OCI-LY7 (cell line): ENCODE measurements at regions not wholly inside any gene's neighbourhood (a gene's known extent, or its start where the extent isn't known, plus 50 kb on each side); places are given as distances from the start of the nearest gene placed in this dataset.
"Not testable (repeated sequence)": the region's sequence is repeated elsewhere in the genome, so short reads cannot be mapped to it uniquely, and the experiment has no call there.

Experiments
- BruUV-seq: library from RNA; stranded (reverse); fragments of 400-500 nt; replicated peaks from 2 replicates; lab custom pipeline; 2021; lab: Mats Ljungman, UMichigan
- CTCF ChIA-PET: fragments of 300-600 bp; sonication (Branson Sonifier 250); formaldehyde crosslinking; loops from one replicate; lab custom pipeline; 2022; ENCODE audit warnings: antibody characterized with exemption; ENCODE audit not compliant: unreplicated experiment; lab: Charles Lee
- POLR2A ChIA-PET: fragments of 300-600 bp; sonication (Branson Sonifier 250); formaldehyde crosslinking; loops from one replicate; lab custom pipeline; 2022; ENCODE audit warnings: antibody characterized with exemption; lab: Charles Lee
- DNase-seq: peaks from one replicate; pipeline ENCODE4 v3.0.0-alpha.2; 2015; ENCODE audit warnings: low spot score
- H2AFZ ChIP-seq: fragments of 200-600 bp; sonication (generic), shearing (Covaris generic); 2 replicates; pipeline ENCODE4 v1.6.1; 2014; ENCODE audit warnings: mild to moderate bottlenecking, antibody characterized with exemption, low read length, moderate library complexity
- H3K27ac ChIP-seq: fragments of 200-600 bp; sonication (generic); 2 replicates; pipeline ENCODE4 v1.5.1; 2014; ENCODE audit warnings: mixed run types, low read depth, mild to moderate bottlenecking, moderate library complexity, low read length, inconsistent platforms; ENCODE audit not compliant: poor library complexity, severe bottlenecking
- H3K36me3 ChIP-seq: fragments of 200-600 bp; sonication (generic); 2 replicates; pipeline ENCODE4 v1.6.1; 2014; ENCODE audit warnings: mild to moderate bottlenecking, antibody characterized with exemption, low read length, moderate library complexity, mixed read lengths; ENCODE audit not compliant: insufficient read depth
- H3K4me1 ChIP-seq: fragments of 200-600 bp; sonication (generic); 2 replicates; pipeline ENCODE4 v1.5.1; 2014; ENCODE audit warnings: mild to moderate bottlenecking, low read length; ENCODE audit not compliant: insufficient read depth, poor library complexity, severe bottlenecking
- H3K4me2 ChIP-seq: fragments of 200-600 bp; sonication (generic); 2 replicates; pipeline ENCODE4 v1.6.1; 2014; ENCODE audit warnings: mild to moderate bottlenecking, low read length
- H3K4me3 ChIP-seq: fragments of 200-600 bp; sonication (generic); 2 replicates; pipeline ENCODE4 v1.5.1; 2014; ENCODE audit warnings: mild to moderate bottlenecking, low read depth, low read length; ENCODE audit not compliant: poor library complexity, severe bottlenecking
- H3K79me2 ChIP-seq: fragments of 200-600 bp; sonication (generic); 2 replicates; pipeline ENCODE4 v1.6.1; 2016; ENCODE audit warnings: low read depth, mild to moderate bottlenecking, low read length, moderate library complexity, mixed read lengths; ENCODE audit not compliant: insufficient read depth
- H3K9me2 ChIP-seq: fragments of 200-600 bp; sonication (generic); 2 replicates; pipeline ENCODE4 v1.6.1; 2016; ENCODE audit warnings: mild to moderate bottlenecking, low read length, mixed read lengths; ENCODE audit not compliant: insufficient read depth
- H3K9me3 ChIP-seq: fragments of 200-600 bp; sonication (generic); 2 replicates; pipeline ENCODE4 v1.6.1; 2014; ENCODE audit warnings: mild to moderate bottlenecking, mixed run types, low read length, mixed read lengths
- H4K20me1 ChIP-seq: fragments of 200-600 bp; sonication (generic); 2 replicates; pipeline ENCODE4 v1.6.1; 2014; ENCODE audit warnings: mild to moderate bottlenecking, antibody characterized with exemption, low read length, moderate library complexity, mixed read lengths; ENCODE audit not compliant: insufficient read depth
- intact Hi-C: fragments of 100-400 bp; cut with micrococcal nuclease; formaldehyde crosslinking; loops from one replicate; pipeline ENCODE4 v1.10.0; 2022; ENCODE audit not compliant: unreplicated experiment

DNA sequence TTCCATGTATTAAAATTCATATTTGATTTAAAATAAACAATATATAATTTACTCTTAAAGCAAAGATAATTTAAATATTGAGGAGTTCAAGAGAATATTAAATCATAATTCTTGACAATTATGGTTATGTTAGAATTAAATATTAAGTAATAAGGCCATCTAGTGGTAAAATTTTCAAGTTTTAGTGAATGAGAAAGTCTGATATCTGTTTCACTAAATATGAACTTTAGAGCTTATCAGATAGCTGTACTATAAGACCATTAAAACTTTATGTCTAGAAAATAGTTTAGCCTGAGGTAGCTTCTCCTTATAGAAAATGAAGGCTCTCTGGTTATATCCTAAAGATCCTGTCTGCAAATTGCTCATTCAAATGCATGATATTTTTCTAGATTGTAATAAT is 152.1 kb upstream of the PRSS12 start:
- intact Hi-C loops, result loop anchor here (10.0 kb wide), 1 partner anchor 220 kb away; no protein-coding TSS in a partner anchor
- H3K4me3 ChIP-seq, BruUV-seq, POLR2A ChIA-PET, H3K9me3 ChIP-seq, H4K20me1 ChIP-seq, H3K4me1 ChIP-seq, H3K36me3 ChIP-seq, H3K4me2 ChIP-seq, H3K27ac ChIP-seq, CTCF ChIA-PET, H3K9me2 ChIP-seq, H3K79me2 ChIP-seq, H2AFZ ChIP-seq, DNase-seq: not testable (repeated sequence)

DNA sequence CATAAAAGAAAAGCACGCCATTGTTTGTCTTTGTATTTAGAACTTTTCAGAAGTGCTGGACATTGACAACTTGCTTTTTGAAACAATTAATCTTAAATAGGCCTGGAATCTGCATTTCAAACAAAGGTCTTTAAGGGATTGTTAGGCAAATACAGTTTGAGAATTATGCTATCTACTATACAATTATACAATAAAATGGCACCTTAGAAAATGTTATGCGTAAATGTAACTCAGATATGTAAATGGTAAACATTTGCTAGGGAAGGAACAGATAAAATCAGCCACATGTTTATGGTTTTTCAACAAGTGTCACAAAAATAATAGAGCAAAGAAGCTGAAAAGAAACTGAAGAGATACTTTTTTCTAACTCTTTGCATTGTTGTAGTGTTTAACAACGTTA is 152.7 kb upstream of the PRSS12 start:
- H4K20me1 ChIP-seq, H3K36me3 ChIP-seq, H2AFZ ChIP-seq, H3K4me3 ChIP-seq, H3K4me1 ChIP-seq, H3K9me2 ChIP-seq, DNase-seq, H3K27ac ChIP-seq, CTCF ChIA-PET, H3K4me2 ChIP-seq, H3K79me2 ChIP-seq, BruUV-seq, H3K9me3 ChIP-seq, POLR2A ChIA-PET: not testable (repeated sequence)
- intact Hi-C loops, result loop anchor here (10.0 kb wide), 1 partner anchor 221 kb away; no protein-coding TSS in a partner anchor

GRCh38 chr4:118512870-118513269 is 160.1 kb upstream of the PRSS12 start:
- H3K79me2 ChIP-seq, H3K4me2 ChIP-seq, H4K20me1 ChIP-seq, BruUV-seq, H3K27ac ChIP-seq, intact Hi-C loops, DNase-seq, POLR2A ChIA-PET, H3K4me1 ChIP-seq, H2AFZ ChIP-seq, H3K9me2 ChIP-seq, H3K9me3 ChIP-seq, CTCF ChIA-PET, H3K36me3 ChIP-seq, H3K4me3 ChIP-seq: not testable (repeated sequence)

- H3K4me1 ChIP-seq, intact Hi-C loops, H3K9me2 ChIP-seq, H4K20me1 ChIP-seq, H3K36me3 ChIP-seq, H3K9me3 ChIP-seq, H3K4me3 ChIP-seq, DNase-seq, CTCF ChIA-PET, H3K4me2 ChIP-seq, POLR2A ChIA-PET, H3K79me2 ChIP-seq, H3K27ac ChIP-seq, H2AFZ ChIP-seq, BruUV-seq: not testable (repeated sequence)
Observed at GRCh38 chr4:118514332-118514731, 161.5 kb upstream of the PRSS12 start.

GRCh38 chr4:118516107-118516506 is 163.3 kb upstream of the PRSS12 start:
- DNase-seq, CTCF ChIA-PET, POLR2A ChIA-PET, H3K4me3 ChIP-seq, H3K9me3 ChIP-seq, H3K79me2 ChIP-seq, H3K36me3 ChIP-seq, intact Hi-C loops, BruUV-seq, H3K4me1 ChIP-seq, H3K4me2 ChIP-seq, H3K9me2 ChIP-seq, H2AFZ ChIP-seq, H3K27ac ChIP-seq, H4K20me1 ChIP-seq: not testable (repeated sequence)

GRCh38 chr4:118530107-118530506 is 155.1 kb upstream of the METTL14 start:
- BruUV-seq, result not testable (repeated sequence)

GRCh38 chr4:118531947-118532346 is 153.2 kb upstream of the METTL14 start:
- H3K36me3 ChIP-seq, CTCF ChIA-PET: not testable (repeated sequence)

More at GRCh38 chr4:118530107-118530506, 155.1 kb upstream of the METTL14 start:
- H3K79me2 ChIP-seq, H3K36me3 ChIP-seq, H3K9me3 ChIP-seq, H4K20me1 ChIP-seq, H3K4me2 ChIP-seq, H3K4me3 ChIP-seq, H3K4me1 ChIP-seq, H2AFZ ChIP-seq, CTCF ChIA-PET, H3K9me2 ChIP-seq, POLR2A ChIA-PET, intact Hi-C loops, H3K27ac ChIP-seq, DNase-seq: not testable (repeated sequence)

More at GRCh38 chr4:118531947-118532346, 153.2 kb upstream of the METTL14 start:
- H3K27ac ChIP-seq, H3K4me1 ChIP-seq, H3K9me3 ChIP-seq, H2AFZ ChIP-seq, intact Hi-C loops, H3K4me2 ChIP-seq, H4K20me1 ChIP-seq, DNase-seq, H3K4me3 ChIP-seq, POLR2A ChIA-PET, H3K79me2 ChIP-seq, BruUV-seq, H3K9me2 ChIP-seq: not testable (repeated sequence)
